Stomach (tissue), 4 donors: ENCODE measurements at regions not wholly inside any gene's neighbourhood (a gene's known extent, or its start where the extent isn't known, plus 50 kb on each side); places are given as distances from the start of the nearest gene placed in this dataset.

Experiments used
- EP300 ChIP-seq: sonication (generic); formaldehyde crosslinking; IDR thresholded peaks from one replicate; pipeline ENCODE4 v1.6.1; 2017; ENCODE audit warnings: antibody characterized with exemption
- POLR2A ChIP-seq, 4 donors: fragments of 450-650 bp; IDR thresholded peaks; one replicate each; pipeline ENCODE4 v1.6.1; 2016; ENCODE audit warnings: antibody characterized with exemption in 4 of 4, control low read depth in 2 of 4, mild to moderate bottlenecking in 1 of 4, moderate library complexity in 1 of 4
- TF ChIP-seq, protein P1 (sequence below), 7 experiments: fragments of 450-650 bp in 4 of 7; fragments of 200-600 bp in 3 of 7; sonication (generic) in 3 of 7; IDR thresholded peaks; one replicate each; pipeline ENCODE4 v1.5.1; 2016 to 2019; ENCODE audit warnings: antibody characterized with exemption in 7 of 7, control low read depth in 2 of 7, mild to moderate bottlenecking in 1 of 7

DNA sequence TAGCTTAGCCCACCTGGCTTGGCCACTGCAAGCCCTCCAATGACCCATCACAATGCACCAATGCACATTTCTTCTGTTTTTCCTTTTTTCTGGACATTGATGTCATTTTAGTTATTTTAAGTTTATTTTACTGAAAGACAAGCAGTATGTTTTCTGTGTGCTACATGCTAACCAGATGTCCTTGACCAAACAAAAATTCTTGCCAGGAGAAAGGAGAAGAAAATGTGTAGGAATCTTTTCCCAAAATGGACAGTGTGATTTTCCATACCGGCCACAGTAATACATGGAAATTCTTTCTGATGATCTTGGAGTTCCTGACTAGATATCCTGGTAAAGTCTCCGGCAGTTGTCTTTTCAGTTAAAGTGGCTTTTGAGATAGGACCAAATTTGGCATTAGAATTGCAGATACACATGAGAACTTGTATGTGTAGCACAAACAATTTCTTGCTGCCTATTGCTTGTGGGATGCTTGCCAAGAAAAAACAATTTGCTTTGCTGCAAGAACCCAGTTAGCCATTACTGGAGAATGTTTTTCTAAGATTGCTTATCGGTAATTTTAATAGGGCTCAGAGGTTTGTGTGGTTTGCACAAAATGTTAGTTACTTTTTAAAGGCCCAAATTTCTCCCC, 696.5 kb upstream of the CITED2 start:
- TF ChIP-seq, protein P1, sequence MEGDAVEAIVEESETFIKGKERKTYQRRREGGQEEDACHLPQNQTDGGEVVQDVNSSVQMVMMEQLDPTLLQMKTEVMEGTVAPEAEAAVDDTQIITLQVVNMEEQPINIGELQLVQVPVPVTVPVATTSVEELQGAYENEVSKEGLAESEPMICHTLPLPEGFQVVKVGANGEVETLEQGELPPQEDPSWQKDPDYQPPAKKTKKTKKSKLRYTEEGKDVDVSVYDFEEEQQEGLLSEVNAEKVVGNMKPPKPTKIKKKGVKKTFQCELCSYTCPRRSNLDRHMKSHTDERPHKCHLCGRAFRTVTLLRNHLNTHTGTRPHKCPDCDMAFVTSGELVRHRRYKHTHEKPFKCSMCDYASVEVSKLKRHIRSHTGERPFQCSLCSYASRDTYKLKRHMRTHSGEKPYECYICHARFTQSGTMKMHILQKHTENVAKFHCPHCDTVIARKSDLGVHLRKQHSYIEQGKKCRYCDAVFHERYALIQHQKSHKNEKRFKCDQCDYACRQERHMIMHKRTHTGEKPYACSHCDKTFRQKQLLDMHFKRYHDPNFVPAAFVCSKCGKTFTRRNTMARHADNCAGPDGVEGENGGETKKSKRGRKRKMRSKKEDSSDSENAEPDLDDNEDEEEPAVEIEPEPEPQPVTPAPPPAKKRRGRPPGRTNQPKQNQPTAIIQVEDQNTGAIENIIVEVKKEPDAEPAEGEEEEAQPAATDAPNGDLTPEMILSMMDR (IDR thresholded peaks at IDR 0.05), result no peak
- TF ChIP-seq POLR2A (IDR thresholded peaks at IDR 0.05), result no peak
- TF ChIP-seq EP300, result no peak
